ENCODE measurements at regions not wholly inside any gene's neighbourhood (a gene's known extent, or its start where the extent isn't known, plus 50 kb on each side); places are given as distances from the start of the nearest gene placed in this dataset.

DNA sequence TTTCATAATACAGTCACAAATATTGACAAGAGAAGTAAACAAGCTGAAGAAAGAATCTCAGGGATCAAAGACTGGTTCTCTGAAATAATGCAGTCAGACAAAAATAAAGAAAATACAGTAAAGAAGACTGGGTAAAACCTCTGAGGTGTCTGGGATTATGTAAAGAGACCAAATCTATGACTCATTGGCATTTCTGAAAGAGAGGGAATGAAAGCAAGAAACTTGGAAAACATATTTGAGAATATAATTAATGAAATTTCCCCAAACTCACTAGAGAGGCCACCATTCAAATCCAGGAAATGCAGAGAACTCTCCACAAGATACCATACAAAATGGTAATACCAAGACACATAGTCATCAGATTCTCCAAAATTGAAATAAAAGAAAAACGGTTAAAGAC lies 53.0 kb upstream of the GPC6 start:
- TF ChIP-seq, protein P1, sequence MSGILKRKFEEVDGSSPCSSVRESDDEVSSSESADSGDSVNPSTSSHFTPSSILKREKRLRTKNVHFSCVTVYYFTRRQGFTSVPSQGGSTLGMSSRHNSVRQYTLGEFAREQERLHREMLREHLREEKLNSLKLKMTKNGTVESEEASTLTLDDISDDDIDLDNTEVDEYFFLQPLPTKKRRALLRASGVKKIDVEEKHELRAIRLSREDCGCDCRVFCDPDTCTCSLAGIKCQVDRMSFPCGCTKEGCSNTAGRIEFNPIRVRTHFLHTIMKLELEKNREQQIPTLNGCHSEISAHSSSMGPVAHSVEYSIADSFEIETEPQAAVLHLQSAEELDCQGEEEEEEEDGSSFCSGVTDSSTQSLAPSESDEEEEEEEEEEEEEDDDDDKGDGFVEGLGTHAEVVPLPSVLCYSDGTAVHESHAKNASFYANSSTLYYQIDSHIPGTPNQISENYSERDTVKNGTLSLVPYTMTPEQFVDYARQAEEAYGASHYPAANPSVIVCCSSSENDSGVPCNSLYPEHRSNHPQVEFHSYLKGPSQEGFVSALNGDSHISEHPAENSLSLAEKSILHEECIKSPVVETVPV (CRISPR knock-in tag; IDR thresholded peaks at IDR 0.05), result no peak
- TF ChIP-seq ZNF8 (CRISPR knock-in tag; IDR thresholded peaks at IDR 0.05), result no peak
- TF ChIP-seq GLIS3 (CRISPR knock-in tag; IDR thresholded peaks at IDR 0.05), result no peak
- no peak for TF ChIP-seq RARB (CRISPR knock-in tag; IDR thresholded peaks at IDR 0.05)
- TF ChIP-seq CSDC2 (CRISPR knock-in tag; IDR thresholded peaks at IDR 0.05), result no peak
- no peak for TF ChIP-seq BACH2 (CRISPR knock-in tag; IDR thresholded peaks at IDR 0.05; ENCODE audit: borderline replicate concordance)
- no peak for TF ChIP-seq TOX (CRISPR knock-in tag; IDR thresholded peaks at IDR 0.05; ENCODE audit: borderline replicate concordance)
- TF ChIP-seq, protein P2, sequence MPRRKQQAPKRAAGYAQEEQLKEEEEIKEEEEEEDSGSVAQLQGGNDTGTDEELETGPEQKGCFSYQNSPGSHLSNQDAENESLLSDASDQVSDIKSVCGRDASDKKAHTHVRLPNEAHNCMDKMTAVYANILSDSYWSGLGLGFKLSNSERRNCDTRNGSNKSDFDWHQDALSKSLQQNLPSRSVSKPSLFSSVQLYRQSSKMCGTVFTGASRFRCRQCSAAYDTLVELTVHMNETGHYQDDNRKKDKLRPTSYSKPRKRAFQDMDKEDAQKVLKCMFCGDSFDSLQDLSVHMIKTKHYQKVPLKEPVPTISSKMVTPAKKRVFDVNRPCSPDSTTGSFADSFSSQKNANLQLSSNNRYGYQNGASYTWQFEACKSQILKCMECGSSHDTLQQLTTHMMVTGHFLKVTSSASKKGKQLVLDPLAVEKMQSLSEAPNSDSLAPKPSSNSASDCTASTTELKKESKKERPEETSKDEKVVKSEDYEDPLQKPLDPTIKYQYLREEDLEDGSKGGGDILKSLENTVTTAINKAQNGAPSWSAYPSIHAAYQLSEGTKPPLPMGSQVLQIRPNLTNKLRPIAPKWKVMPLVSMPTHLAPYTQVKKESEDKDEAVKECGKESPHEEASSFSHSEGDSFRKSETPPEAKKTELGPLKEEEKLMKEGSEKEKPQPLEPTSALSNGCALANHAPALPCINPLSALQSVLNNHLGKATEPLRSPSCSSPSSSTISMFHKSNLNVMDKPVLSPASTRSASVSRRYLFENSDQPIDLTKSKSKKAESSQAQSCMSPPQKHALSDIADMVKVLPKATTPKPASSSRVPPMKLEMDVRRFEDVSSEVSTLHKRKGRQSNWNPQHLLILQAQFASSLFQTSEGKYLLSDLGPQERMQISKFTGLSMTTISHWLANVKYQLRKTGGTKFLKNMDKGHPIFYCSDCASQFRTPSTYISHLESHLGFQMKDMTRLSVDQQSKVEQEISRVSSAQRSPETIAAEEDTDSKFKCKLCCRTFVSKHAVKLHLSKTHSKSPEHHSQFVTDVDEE (CRISPR knock-in tag; IDR thresholded peaks at IDR 0.05), result no peak
- TF ChIP-seq ESRRG (CRISPR knock-in tag; IDR thresholded peaks at IDR 0.05), result no peak
- TF ChIP-seq ZNF565 (CRISPR knock-in tag; conservative IDR thresholded peaks at IDR 0.05; ENCODE audit: low read depth), result no peak
- TF ChIP-seq, protein P3, sequence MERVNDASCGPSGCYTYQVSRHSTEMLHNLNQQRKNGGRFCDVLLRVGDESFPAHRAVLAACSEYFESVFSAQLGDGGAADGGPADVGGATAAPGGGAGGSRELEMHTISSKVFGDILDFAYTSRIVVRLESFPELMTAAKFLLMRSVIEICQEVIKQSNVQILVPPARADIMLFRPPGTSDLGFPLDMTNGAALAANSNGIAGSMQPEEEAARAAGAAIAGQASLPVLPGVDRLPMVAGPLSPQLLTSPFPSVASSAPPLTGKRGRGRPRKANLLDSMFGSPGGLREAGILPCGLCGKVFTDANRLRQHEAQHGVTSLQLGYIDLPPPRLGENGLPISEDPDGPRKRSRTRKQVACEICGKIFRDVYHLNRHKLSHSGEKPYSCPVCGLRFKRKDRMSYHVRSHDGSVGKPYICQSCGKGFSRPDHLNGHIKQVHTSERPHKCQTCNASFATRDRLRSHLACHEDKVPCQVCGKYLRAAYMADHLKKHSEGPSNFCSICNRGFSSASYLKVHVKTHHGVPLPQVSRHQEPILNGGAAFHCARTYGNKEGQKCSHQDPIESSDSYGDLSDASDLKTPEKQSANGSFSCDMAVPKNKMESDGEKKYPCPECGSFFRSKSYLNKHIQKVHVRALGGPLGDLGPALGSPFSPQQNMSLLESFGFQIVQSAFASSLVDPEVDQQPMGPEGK (CRISPR knock-in tag; IDR thresholded peaks at IDR 0.05; ENCODE audit: borderline replicate concordance), result no peak
- TF ChIP-seq PPARA (CRISPR knock-in tag; IDR thresholded peaks at IDR 0.05; ENCODE audit: borderline replicate concordance), result no peak
- TF ChIP-seq ZFP3 (CRISPR knock-in tag; IDR thresholded peaks at IDR 0.05), result no peak
- TF ChIP-seq SNAI2 (CRISPR knock-in tag; IDR thresholded peaks at IDR 0.05), result no peak
- TF ChIP-seq TCF4 (CRISPR knock-in tag; IDR thresholded peaks at IDR 0.05; ENCODE audit: borderline replicate concordance), result no peak
- TF ChIP-seq ARNTL (CRISPR knock-in tag; IDR thresholded peaks at IDR 0.05; ENCODE audit: borderline replicate concordance, low read depth), result no peak
- TF ChIP-seq, protein P4, sequence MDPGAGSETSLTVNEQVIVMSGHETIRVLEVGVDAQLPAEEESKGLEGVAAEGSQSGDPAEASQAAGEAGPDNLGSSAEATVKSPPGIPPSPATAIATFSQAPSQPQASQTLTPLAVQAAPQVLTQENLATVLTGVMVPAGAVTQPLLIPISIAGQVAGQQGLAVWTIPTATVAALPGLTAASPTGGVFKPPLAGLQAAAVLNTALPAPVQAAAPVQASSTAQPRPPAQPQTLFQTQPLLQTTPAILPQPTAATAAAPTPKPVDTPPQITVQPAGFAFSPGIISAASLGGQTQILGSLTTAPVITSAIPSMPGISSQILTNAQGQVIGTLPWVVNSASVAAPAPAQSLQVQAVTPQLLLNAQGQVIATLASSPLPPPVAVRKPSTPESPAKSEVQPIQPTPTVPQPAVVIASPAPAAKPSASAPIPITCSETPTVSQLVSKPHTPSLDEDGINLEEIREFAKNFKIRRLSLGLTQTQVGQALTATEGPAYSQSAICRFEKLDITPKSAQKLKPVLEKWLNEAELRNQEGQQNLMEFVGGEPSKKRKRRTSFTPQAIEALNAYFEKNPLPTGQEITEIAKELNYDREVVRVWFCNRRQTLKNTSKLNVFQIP (CRISPR knock-in tag; IDR thresholded peaks at IDR 0.05; ENCODE audit: borderline replicate concordance, low read depth), result no peak
- no peak for TF ChIP-seq ZNF70 (CRISPR knock-in tag; IDR thresholded peaks at IDR 0.05)
- TF ChIP-seq, protein P5, sequence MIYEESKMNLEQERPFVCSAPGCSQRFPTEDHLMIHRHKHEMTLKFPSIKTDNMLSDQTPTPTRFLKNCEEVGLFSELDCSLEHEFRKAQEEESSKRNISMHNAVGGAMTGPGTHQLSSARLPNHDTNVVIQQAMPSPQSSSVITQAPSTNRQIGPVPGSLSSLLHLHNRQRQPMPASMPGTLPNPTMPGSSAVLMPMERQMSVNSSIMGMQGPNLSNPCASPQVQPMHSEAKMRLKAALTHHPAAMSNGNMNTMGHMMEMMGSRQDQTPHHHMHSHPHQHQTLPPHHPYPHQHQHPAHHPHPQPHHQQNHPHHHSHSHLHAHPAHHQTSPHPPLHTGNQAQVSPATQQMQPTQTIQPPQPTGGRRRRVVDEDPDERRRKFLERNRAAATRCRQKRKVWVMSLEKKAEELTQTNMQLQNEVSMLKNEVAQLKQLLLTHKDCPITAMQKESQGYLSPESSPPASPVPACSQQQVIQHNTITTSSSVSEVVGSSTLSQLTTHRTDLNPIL (CRISPR knock-in tag; IDR thresholded peaks at IDR 0.05; ENCODE audit: low read depth), result no peak
- no peak for TF ChIP-seq ISL1 (CRISPR knock-in tag; IDR thresholded peaks at IDR 0.05)
- ATAC-seq, result no peak

DNA sequence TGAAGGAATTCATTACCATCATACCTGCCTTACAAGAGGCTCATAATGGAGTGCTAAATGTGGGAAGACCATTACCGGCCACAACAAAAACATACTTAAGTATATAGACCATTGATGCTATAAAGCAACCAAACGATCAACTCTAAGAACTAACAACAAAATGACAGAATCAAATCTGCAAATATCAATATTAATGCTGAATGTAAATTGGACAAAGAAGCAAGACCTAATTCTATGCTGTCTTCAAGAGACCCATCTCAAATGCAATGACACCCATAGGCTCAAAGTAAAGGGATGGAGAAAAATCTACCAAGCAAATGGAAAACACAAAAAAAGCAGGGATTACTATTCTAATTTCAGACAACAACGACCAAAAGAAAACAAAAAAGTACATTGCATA lies 52.3 kb upstream of the GPC6 start:
- no peak for ATAC-seq
- TF ChIP-seq, protein P5 (CRISPR knock-in tag; IDR thresholded peaks at IDR 0.05; ENCODE audit: low read depth), result no peak
- TF ChIP-seq, protein P4 (CRISPR knock-in tag; IDR thresholded peaks at IDR 0.05; ENCODE audit: borderline replicate concordance, low read depth), result no peak
- TF ChIP-seq, protein P2 (CRISPR knock-in tag; IDR thresholded peaks at IDR 0.05), result no peak
- no peak for TF ChIP-seq ZC3H10 (CRISPR knock-in tag; IDR thresholded peaks at IDR 0.05)
- no peak for TF ChIP-seq ISL1 (CRISPR knock-in tag; IDR thresholded peaks at IDR 0.05)
- TF ChIP-seq RARB (CRISPR knock-in tag; IDR thresholded peaks at IDR 0.05), result no peak
- TF ChIP-seq ESRRG (CRISPR knock-in tag; IDR thresholded peaks at IDR 0.05), result no peak
- TF ChIP-seq ZNF8 (CRISPR knock-in tag; IDR thresholded peaks at IDR 0.05), result no peak
- TF ChIP-seq, protein P1 (CRISPR knock-in tag; IDR thresholded peaks at IDR 0.05), result no peak
- no peak for TF ChIP-seq PPARA (CRISPR knock-in tag; IDR thresholded peaks at IDR 0.05; ENCODE audit: borderline replicate concordance)
- no peak for TF ChIP-seq TOX (CRISPR knock-in tag; IDR thresholded peaks at IDR 0.05; ENCODE audit: borderline replicate concordance)
- TF ChIP-seq OSR1 (CRISPR knock-in tag; IDR thresholded peaks at IDR 0.05), result no peak

Measured in SK-N-SH treated with all-trans-retinoic acid at 6 μM for 48 hours (cell line).